GM12891 (cell line): ENCODE measurements at regions not wholly inside any gene's neighbourhood (a gene's known extent, or its start where the extent isn't known, plus 50 kb on each side); places are given as distances from the start of the nearest gene placed in this dataset.

Source experiments
- DNase-seq: peaks from one replicate; pipeline ENCODE4 v3.0.0; 2011; ENCODE audit warnings: low spot score; ENCODE audit not compliant: insufficient read length
- FAIRE-seq: peaks from 2 replicates; lab custom pipeline; 2011; peaks lifted over from hg19 to GRCh38; lab: Jason Lieb, UNC
- PAX5 ChIP-seq: IDR thresholded peaks from 2 replicates; pipeline ENCODE4 v1.6.1; 2011; ENCODE audit warnings: low read length, moderate library complexity, mild to moderate bottlenecking; ENCODE audit not compliant: insufficient read depth, severe bottlenecking
- POLR2A ChIP-seq: IDR thresholded peaks from 2 replicates; pipeline ENCODE4 v1.6.1; 2011; ENCODE audit warnings: low read depth, low read length, control low read depth
- POLR2AphosphoS5 ChIP-seq: IDR thresholded peaks from 2 replicates; pipeline ENCODE4 v1.6.1; 2011; ENCODE audit warnings: low read depth, low read length, control low read depth
- POU2F2 ChIP-seq: IDR thresholded peaks from 2 replicates; pipeline ENCODE4 v1.6.1; 2011; ENCODE audit warnings: low read depth, mild to moderate bottlenecking, control low read depth, low read length, moderate library complexity
- SPI1 ChIP-seq: IDR thresholded peaks from 2 replicates; pipeline ENCODE4 v1.6.1; 2011; ENCODE audit warnings: low read depth, low read length, control low read depth
- TAF1 ChIP-seq: IDR thresholded peaks from 2 replicates; pipeline ENCODE4 v1.6.1; 2011; ENCODE audit warnings: low read depth, low read length, control low read depth

DNA sequence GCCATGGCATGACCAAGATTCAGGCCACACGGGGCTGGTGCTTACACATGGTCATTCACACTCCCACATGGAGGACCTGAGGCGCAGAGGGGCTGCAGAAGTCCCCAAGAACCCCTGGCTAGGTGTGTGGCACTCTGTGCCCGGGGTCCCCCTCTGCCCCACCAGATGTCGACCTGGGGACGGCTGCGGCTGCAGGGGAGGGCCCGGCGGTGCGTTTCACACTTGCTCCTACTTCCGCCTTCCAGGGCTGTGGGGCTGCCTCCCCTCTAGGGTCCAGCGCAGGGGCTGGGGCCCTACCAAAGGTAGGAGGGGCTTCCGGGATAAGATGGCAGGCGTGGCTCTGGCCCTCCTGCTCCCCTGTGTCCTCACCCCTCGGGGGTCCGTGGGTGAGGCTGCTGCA, 81.1 kb upstream of the SLCO4A1 start:
- FAIRE-seq (no peak), DNase-seq (no peak)
- TF ChIP-seq TAF1 (no peak), POU2F2 (no peak), POLR2A (no peak), PAX5 (no peak), POLR2AphosphoS5 (no peak), SPI1 (no peak)

DNA sequence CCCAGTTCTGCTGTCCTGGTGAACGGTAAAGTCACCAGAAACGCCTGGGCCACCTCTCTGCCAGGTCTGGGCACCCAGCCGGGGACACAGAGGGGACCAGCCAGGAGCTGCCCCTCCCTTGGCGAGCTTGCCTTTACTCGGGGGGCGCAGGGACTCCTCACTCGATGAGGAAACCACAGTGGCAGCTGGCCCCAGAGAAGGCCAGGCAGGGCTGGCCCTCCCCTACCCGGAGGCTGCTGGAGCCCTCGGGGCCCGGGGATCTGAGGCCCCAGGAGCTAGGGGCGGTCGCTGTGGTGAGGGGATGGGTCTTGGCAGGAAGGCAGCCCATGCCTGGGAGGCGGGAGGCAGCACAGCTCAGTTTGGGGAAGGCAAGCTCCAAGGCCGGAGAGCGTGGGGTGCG, 80.4 kb upstream of the SLCO4A1 start:
- TF ChIP-seq POLR2AphosphoS5 (no peak), SPI1 (no peak), POU2F2 (no peak), PAX5 (no peak), TAF1 (no peak), POLR2A (no peak)
- no peak for FAIRE-seq

DNA sequence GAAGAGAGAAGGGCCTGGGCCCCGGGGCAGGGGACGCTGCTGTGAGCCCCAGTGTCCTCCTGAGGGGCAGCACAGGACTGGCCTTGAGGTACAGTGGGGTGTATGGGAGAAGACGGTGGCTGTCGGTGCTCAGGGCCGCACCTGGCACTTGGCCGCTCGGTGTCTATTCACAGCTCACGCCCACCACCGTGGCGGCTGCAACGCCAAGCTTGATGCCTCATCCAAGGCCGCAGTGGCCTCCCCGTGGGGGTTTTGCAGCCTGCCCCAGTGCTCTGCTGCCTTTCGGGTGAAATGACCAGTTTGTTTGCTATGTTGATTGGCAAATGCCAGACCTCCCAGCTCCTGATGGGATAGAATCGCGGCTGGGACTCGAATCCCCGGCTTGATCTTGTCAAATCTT, 79.5 kb upstream of the SLCO4A1 start:
- FAIRE-seq = no peak
- TF ChIP-seq POLR2AphosphoS5 = no peak
- TF ChIP-seq SPI1 = no peak
- TF ChIP-seq TAF1 = no peak
- no peak for TF ChIP-seq POU2F2
- no peak for TF ChIP-seq POLR2A

More for the DNA sequence above, 80.4 kb upstream of the SLCO4A1 start:
- no peak for DNase-seq

DNA sequence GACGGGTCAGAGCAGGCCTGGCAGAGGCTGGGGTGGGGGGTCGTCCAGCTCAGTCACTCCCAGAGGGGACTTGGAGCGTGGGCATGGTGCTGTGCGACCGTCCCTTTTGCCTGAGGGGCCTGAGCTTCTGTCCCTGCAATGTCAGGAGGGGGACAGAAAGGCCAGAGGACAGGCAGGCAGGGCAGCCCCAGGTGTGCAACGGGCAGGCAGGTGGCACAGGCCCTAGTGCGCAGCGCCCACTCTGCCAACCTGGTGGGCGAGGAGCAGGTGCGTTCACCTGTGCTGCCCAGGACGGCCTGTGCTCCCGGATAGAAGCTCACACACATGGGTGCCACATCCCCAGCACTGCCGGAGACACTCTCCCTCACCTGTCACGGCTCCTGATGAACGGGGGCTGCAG, 78.7 kb upstream of the SLCO4A1 start:
- TF ChIP-seq POU2F2 = no peak
- no peak for TF ChIP-seq POLR2A
- DNase-seq = no peak
- no peak for FAIRE-seq

More for the DNA sequence above, 79.5 kb upstream of the SLCO4A1 start:
- DNase-seq = no peak

DNA sequence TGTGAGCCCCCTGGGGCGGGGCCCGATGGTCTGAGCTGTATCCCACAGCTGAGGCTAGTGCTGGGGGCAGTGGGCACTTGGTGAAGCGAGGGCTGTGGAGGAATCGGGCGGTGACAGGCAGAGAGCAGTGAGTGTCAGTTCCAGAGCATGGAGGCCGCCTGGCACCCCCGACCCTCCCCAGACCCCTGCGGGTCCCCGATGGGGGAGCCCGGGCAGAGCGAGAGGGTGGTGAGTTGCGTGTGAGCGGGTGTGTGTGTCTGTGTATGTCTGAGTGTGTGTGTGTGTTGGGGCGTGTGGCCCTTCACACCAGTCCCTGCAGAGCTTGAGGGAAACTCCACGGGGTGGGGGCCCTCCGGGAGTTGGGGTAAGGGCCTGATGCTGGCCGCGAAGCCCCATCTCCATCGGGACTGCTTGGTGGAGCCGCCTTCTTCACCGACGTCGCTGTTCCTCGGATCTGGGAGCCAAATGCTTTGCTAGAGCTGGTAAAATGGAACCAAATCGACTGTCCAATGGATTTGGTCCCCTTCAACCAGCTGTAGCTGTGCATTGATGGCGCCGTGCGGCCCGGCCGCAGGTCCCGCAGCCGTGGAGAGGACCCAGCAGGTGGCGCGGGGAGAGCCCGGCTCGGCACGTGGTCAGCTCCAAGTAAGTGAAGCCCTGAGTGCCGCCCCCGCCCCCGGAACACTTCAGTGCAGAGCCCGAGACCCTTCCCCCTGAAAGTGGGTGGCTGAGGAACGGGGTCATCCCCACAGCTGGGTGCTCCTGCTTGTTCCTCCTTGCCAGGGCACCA, 77.7 kb upstream of the SLCO4A1 start:
- no peak for DNase-seq
- no peak for FAIRE-seq
- TF ChIP-seq POLR2AphosphoS5 (no peak), POLR2A (no peak), POU2F2 (no peak), PAX5 (no peak), SPI1 (no peak), TAF1 (no peak)

DNA sequence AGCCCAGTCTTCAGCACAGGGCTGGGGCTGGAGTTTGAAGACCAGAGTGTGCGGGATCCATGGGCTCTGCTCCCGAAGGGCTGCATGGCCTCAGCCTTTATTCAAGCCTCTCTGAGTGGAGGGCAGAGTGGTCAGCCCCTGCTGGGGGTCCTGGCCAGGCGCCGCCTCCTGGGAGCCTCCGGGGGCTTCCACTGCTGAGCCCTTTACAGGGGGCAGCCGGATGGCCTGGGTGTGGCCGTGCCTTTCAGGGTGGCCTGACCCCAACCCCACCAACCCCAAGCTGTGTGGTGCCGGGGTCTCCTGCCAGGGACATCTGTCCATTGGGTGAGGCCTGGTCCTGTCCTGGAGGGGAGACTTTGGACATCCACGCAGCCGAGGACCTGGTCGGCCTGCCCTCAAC, 76.0 kb upstream of the SLCO4A1 start:
- DNase-seq (no peak), FAIRE-seq (no peak)
- TF ChIP-seq SPI1 (no peak), TAF1 (no peak), POLR2AphosphoS5 (no peak), POU2F2 (no peak), POLR2A (no peak)

DNA sequence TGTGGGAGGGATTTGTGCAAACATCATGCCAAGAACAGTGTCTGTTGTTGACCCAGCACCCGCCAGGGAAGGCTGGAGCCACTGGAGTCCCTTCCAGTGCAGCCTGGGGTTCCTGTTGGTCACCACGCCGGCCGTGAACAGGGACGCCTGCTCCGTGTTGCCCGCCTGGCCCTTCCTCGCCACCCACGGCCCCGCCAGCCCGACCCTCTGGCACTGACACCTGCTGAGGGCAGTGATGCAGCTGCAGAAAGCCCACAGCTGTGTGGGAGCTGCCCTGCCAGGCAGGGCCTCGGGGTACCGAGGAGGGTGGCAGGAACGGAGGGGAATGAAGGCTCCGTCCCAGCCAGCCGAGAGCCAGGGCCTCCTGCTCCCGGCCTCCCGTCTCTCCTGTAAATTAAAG, 75.5 kb upstream of the SLCO4A1 start:
- FAIRE-seq = no peak
- TF ChIP-seq POU2F2 = no peak
- no peak for TF ChIP-seq POLR2AphosphoS5
- TF ChIP-seq SPI1 = no peak
- no peak for TF ChIP-seq POLR2A
- TF ChIP-seq TAF1 = no peak
- no peak for TF ChIP-seq PAX5
- DNase-seq = no peak

DNA sequence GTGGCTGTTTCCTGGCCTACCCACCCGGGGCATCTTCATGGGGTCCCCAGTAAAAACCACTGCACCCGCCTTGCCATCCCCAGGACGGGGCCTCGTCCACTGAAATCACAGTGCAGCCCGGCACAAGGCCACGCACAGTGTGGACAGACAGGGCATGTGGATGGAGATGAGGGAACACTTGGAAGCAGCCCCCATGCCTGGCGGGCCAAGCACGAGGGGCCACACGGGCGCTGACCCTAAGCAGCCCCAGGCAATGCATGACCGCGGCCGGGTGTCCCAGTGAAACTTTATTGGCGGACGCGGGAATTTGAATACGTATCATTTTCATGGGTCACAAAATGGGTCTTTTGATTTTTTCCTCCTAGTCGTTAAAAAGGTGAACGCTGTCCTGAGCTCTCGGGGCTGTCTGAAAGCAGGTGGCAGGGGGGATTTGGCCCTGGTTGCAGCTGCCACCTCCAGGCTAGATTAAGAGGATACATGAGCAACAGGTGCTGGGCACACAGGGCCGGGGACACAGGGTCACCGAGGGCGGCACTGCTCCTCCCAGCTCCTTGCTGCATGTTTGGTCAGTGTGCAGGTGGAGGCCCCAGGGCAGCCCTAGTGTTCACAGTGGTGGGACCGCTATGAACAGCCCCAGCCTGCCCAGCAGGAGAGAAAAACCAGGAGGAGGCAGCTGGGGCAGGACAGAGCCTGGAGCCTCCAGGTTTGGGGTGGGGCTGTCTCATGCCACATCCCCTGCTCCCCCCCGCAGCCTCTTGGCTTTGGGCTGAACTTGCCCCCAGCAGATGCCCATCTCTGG, 74.9 kb upstream of the SLCO4A1 start:
- FAIRE-seq (no peak), DNase-seq (no peak)
- TF ChIP-seq POLR2AphosphoS5 = no peak
- no peak for TF ChIP-seq SPI1
- TF ChIP-seq TAF1 = no peak
- no peak for TF ChIP-seq POLR2A
- no peak for TF ChIP-seq PAX5
- no peak for TF ChIP-seq POU2F2

DNA sequence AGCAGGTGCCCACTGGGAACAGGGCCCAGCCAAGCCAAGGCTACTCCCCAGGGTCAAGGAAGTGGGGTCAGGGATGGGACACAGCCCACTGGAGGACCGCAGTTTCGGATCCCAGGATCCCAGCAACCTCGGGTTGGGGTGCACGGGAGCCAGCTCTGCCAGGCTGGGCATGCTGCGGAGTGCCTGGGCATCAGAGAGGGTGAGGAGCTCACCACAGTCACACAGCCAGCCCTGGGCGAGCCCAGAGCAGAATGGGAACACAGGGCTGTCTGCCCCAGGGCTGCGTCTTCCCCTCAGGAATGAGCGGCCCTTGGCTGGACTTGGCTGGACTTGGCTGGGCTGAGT, 74.3 kb upstream of the SLCO4A1 start:
- no peak for TF ChIP-seq SPI1
- no peak for TF ChIP-seq POLR2AphosphoS5
- no peak for TF ChIP-seq POLR2A
- no peak for TF ChIP-seq PAX5
- no peak for TF ChIP-seq TAF1
- TF ChIP-seq POU2F2 = no peak
- DNase-seq (no peak), FAIRE-seq (no peak)
